GM11168 (cell line): ENCODE measurements at regions not wholly inside any gene's neighbourhood (a gene's known extent, or its start where the extent isn't known, plus 50 kb on each side); places are given as distances from the start of the nearest gene placed in this dataset.

Experiments
- in situ Hi-C: fragments of 300-500 bp; cut with MboI; formaldehyde crosslinking; loops from one replicate; pipeline ENCODE4 v1.12.0; 2022; ENCODE audit warnings: low sequenced_read_pairs; ENCODE audit not compliant: unreplicated experiment

GRCh38 chr1:25043228-25043580 is 113.1 kb upstream of the RUNX3 start:
- in situ Hi-C loops, result loop anchor here (5.0 kb wide), 1 partner anchor 59 kb away; no protein-coding TSS in a partner anchor

- in situ Hi-C loops, result loop anchor here (5.0 kb wide), 1 partner anchor 60 kb away; no protein-coding TSS in a partner anchor
These were observed 112.5 kb upstream of the RUNX3 start for GRCh38 chr1:25042331-25043227.

- in situ Hi-C loops, result loop anchor here (5.0 kb wide), 1 partner anchor 60 kb away; no protein-coding TSS in a partner anchor
These were observed 111.8 kb upstream of the RUNX3 start for GRCh38 chr1:25041916-25042315.

DNA sequence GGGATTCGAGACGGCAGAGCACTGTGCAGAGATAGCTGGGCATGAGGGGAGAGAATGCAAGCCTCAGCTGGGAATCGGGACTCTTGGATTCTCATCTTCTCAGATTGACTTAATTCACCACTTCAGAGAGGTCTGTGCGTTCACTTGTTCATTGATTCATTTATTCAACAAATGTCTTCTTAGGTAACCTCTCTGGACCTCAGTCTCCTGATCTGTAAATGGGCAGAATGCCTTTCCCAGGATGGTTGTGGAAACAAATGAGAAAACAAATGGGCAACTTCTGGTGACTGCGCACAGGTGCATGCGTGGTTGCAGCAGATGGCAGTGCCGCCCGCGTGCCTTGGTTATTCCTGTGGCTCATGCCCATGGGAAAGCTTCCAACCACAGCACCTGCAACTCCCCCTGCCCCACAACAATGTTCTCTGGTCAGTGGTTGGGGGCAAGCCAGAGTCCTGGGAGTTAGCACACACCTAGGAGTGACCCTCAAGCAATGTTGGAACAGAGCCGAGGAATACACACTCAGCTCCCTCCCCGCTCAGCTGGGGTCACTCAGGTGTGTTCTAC is 110.1 kb upstream of the RUNX3 start:
- in situ Hi-C loops, result loop anchor here (5.0 kb wide), 1 partner anchor 62 kb away; no protein-coding TSS in a partner anchor

GRCh38 chr1:25039229-25039628 is 109.2 kb upstream of the RUNX3 start:
- in situ Hi-C loops, result no loop called here

DNA sequence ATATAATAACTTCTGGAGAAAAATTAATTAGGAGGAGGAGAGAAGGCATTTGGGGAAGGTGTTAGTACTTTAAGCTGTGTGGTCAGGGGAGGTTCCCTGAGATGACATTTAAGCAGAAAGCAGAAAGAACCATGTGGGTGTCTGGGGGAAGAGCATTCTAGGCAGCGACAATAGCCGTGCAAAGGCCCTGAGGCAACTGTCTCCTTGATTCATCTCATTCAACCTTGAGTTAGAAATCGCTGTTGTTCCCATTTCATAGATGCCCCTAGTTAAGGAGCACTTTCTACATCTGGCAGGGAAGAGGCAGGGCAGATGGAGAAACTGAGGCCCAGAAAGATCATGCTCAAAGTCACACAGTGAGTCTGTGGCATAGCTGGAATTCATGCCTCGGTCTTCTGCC is 108.6 kb upstream of the RUNX3 start:
- in situ Hi-C loops, result no loop called here

DNA sequence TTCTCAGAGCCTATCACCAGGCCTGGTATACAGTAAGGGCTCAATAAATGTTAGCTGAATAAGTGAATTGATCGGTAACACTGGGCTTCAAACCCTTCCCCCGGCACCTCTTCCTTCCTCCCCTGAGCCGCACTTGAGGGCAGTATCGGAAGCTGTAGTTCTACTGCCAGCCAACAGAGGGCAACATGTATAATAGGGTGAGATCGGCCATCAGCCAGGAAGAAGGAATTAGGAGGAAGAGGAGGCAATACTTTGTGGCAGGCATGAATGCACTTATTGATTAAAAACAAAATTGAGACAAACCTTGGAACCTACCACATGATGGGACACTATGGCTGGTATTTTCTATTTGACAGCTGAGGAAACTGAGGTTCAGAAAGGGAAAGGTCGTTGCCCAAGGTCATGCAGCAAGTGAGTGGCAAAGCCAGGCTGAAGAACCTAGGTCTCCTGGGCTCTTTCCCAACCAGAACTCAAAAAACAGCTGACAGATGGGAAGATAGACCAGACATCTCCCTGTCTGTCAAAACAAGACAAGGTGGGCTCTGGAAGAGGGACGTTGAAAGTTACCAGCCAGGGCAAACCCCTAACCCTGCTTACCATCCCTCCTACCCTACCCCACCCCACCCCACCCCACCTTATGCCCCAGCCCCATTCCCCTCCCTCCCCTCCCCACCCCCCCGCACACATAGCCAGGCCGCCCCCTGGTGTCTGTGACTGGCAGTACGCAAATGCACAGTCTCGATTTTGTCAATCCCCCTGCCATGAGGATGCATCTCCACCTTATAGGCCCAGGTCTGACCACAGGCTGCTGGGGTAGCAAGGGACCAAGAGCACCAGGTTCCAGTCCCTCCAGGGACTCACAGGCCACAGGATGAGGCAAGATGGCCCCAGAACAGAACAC is 107.3 kb upstream of the RUNX3 start:
- in situ Hi-C loops, result no loop called here

- in situ Hi-C loops, result no loop called here
These were observed 106.1 kb upstream of the RUNX3 start for GRCh38 chr1:25036117-25036546.

DNA sequence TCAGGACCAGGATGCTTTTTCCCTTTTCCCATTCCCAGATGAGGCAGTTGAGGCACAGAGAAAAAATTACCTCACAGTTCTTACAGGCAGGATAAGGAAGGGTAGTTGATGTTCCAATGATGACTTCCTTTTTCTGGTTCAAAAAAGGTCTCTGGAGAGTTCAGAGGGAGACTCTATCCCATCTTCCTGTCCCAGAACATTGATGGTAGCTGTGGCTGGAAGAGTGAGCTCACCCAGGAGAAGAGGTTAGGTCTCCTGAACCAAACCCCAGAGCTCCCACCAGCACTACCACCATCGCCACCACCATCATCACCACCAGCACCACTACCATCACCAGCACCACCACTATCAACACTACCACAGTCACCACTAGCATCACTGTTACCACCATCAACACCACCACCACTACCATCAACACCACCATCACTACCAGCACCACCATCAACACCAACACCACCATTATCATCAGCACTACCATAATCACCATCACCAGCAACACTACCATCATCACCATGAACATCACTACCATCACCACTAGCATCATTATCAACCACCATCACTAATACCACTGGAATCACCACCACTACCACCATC is 105.5 kb upstream of the RUNX3 start:
- in situ Hi-C loops, result no loop called here

DNA sequence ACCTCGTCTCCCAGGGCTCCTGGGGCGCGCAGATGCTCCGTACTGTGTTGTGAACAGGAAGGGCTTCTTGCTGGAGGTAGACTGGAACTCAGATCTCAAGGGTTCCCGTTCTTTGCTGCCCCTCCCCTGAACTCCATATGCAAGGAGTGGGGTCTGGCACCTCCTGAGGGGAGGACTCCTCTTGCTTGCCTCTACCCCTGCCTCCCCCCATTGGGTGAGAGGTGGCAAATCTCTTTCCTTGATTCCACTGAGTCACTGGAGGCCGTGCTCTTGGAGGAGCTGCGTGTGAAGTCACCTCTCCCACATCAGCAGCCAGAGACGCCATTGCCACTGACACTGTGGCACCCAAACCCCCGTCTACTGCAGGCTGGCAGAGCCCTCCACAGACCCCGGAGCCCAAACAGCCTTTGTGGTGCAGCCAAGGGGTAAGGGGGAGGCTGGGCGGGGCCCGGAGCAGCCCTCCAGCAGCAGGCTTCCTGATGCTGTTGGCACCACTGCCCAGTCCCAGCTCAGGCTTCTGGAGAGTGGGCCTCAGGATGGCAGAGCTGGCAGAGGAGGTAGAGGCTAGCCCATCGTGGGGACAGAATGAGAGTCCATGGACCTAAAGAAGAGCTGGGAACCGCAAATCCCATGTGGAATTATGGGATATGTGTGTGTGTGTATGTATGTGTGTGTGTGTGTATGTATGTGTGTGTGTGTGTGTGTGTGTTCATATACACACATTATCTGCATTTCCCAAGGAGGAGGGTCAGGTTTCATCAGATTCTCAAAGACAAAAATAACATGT is 104.9 kb upstream of the RUNX3 start:
- in situ Hi-C loops, result loop anchor here (5.0 kb wide), 1 partner anchor 73 kb away; no protein-coding TSS in a partner anchor

DNA sequence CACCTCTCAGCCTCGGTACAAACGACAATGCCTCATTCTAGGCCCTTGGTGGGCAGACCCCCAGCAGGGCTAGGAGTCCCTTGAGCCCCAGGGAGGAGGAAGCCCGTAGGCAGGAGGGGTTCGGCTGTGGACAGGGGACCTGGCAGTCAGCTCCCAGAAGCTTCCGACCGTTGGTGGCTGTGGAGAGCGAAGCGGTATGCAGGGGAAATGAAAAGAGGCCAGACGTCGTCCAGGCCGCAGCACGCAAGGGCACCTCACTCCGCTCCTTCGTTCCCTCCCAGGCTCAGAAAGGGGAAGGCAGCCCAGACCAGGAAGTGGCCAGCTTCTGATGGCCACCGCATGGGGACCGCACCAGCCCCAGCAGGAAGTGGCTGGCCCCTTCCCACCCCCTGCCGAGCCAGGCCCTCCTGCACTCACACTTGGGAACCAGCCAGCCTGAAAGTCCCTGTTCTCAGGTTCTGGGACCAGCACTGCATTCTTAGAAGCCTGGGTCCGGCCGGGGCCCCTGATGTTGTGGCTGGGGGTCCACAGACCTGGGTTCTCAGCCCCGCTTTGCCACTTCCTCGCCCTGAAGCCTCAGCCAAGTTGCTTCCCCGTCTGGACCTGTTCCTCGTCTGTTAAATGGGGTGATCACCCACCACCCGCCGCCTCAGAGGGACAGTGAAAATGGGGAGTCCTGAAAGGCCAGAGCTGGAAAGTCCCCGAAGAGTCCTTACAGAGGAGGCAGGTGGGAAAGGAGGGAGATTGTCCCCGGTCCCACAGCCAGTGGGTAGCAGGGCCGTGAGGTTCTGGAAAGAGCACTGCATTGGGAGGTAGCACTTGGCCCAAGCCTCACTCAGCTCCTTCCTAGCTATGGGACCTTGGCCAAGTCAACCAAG is 104.0 kb upstream of the RUNX3 start:
- in situ Hi-C loops, result loop anchor here (5.0 kb wide), 1 partner anchor 72 kb away; no protein-coding TSS in a partner anchor

DNA sequence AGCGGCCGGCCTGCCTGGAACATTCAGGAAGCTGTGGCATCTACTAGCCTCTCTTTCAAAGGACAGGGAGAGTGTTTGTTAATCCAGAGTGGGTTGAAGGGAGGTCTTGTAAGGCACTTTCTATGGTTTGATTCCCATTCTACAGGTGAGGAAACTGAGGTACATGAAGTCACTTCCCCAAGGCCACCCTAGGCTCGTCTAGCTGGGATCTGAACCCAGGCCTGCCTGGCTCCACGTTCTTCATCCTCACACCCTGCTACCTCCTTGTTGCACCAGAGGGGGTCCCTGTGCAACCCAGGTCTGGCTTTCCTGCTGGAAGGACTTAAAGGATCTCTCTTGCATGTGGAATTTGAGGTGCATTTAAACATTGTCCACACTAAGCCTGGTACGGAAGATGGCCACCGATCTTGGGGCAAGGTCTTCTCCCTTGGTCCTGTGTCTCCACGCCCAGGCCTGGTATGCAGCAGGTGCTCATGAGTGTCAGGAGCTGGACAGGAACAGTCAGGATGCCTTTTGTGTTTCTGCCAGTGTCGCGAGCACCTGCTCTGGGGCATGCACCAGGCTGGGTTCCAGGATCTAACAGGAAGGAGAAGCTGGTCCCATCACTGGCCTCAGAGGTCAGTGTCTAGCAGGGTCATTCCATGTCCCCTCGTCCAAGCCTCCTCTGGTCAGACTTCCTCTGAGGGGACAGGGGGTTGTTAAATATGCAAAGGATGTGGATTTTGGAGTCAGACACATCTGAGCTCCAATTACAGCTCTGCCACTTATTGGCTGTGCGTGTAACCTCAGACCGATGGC is 103.2 kb upstream of the RUNX3 start:
- in situ Hi-C loops, result loop anchor here (5.0 kb wide), 1 partner anchor 71 kb away; no protein-coding TSS in a partner anchor

GRCh38 chr1:25031966-25032667 is 102.0 kb upstream of the RUNX3 start:
- in situ Hi-C loops, result loop anchor here (5.0 kb wide), 1 partner anchor 70 kb away; no protein-coding TSS in a partner anchor

GRCh38 chr1:25031601-25031965 is 101.5 kb upstream of the RUNX3 start:
- in situ Hi-C loops, result loop anchor here (5.0 kb wide), 1 partner anchor 69 kb away; no protein-coding TSS in a partner anchor

- in situ Hi-C loops, result loop anchor here (5.0 kb wide), 1 partner anchor 69 kb away; no protein-coding TSS in a partner anchor
These were observed 100.9 kb upstream of the RUNX3 start for GRCh38 chr1:25030674-25031589.

- in situ Hi-C loops, result loop anchor here (5.0 kb wide), 1 partner anchor 68 kb away; no protein-coding TSS in a partner anchor
These were observed 99.9 kb upstream of the RUNX3 start for GRCh38 chr1:25030012-25030411.
